G401.6 (cell line): ENCODE measurements at regions not wholly inside any gene's neighbourhood (a gene's known extent, or its start where the extent isn't known, plus 50 kb on each side); places are given as distances from the start of the nearest gene placed in this dataset.

Experiments used
- FAIRE-seq: peaks from 2 replicates; lab custom pipeline; 2012; peaks lifted over from hg19 to GRCh38; lab: Jason Lieb, UNC

DNA sequence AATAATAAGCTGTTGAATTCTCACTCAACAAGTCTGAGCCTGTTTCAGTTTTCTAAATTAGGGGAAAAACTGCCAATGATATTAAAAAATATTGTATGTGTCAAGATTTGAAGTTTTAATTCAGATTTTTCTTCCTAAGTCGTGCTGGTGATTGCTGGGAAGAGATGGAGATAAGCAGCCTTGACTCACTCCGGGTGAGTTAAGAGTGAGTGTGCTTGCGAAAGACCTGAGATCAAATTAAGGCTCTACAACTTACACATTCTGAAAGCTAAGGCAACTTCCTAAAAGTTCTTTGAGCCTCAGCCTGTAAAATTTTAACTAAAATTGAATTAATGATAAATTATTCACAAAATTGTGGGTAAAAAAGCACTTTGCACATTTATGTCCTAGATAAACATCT is 1441.2 kb downstream of the PCDH7 start:
- FAIRE-seq = no peak

GRCh38 chr4:32163125-32163524 is 1443.0 kb downstream of the PCDH7 start:
- no peak for FAIRE-seq

DNA sequence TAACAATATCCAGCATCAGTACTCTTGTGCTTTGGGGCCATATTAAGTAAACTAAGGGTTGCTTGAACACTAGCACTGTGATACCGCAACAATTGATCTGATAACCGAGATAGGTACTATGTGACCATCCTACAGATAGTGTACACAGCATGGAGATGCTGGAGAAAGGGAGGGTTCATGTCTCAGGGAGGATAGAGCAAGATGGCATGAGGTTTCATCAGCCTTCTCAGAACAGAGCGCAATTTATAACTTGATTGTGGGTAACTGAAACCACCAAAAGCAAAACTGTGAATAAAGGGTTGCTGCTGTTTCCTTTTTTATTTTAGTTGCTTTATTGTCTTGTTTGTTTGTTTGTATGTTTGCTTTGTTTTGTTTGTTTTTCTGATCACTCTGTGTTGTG is 1449.7 kb downstream of the PCDH7 start:
- FAIRE-seq = no peak

DNA sequence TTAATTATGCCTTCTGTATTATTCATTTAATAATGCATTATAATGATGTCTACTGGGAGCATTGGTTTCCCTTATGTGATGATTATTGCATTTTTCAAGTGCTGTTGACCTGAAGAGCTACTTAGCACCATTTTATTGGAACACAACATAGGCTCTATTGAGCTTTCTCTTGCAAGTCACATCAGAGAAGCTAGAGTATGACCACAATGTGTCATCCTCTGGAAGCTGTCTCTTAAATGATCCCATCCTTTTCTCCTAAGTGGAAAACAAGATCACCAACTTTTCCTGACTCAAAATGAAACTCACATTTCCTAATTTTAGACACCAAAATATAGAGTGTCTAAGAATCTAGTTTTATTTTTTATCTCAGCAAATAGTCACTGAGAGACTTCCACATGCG is 1451.9 kb downstream of the PCDH7 start:
- FAIRE-seq = no peak

DNA sequence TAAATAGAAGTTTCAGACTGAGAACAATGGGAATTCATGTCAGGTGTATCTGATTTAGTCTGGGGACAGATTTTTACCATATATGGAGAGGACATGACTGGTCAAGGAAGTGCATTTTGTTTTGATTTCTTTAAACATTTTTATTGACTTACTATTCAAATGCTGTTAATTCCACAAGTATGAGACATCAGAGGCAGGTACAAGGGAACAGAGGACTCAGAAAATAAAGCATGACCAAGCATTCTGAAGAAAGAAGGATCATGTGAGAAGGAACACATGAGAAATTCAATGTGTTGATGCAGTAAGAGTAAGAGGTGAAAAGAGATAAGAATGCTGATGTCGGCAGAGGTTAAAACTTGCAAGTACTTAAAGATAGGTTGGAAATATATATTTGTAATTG is 1452.6 kb downstream of the PCDH7 start:
- no peak for FAIRE-seq

GRCh38 chr4:32180086-32180485 is 1459.9 kb downstream of the PCDH7 start:
- FAIRE-seq = no peak

DNA sequence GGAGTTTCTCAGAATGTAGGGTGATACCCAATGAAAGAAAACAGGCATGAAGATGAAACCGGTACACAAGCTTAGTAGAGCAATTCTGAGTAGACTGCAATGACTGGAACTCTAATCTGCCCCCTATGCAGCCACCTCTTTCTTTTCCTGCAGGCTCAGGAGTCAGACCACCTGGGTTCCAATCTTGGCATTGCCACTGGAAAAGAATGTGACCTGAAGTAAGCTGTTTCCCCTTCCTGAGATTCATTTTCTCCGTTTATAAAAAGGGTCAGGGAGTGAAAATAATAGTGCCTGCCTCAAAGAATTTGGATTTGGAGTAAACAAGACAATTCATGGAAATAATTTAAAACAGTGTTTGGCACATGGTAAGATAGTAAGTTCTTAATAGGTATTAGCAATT is 1464.0 kb downstream of the PCDH7 start:
- FAIRE-seq = no peak

- no peak for FAIRE-seq
These were observed 1469.0 kb downstream of the PCDH7 start for GRCh38 chr4:32189130-32189529.

GRCh38 chr4:32189788-32190187 is 1469.6 kb downstream of the PCDH7 start:
- FAIRE-seq = no peak

- FAIRE-seq = no peak
These were observed 1471.8 kb downstream of the PCDH7 start for GRCh38 chr4:32191961-32192360.

GRCh38 chr4:32192363-32192762 is 1472.2 kb downstream of the PCDH7 start:
- FAIRE-seq = no peak

DNA sequence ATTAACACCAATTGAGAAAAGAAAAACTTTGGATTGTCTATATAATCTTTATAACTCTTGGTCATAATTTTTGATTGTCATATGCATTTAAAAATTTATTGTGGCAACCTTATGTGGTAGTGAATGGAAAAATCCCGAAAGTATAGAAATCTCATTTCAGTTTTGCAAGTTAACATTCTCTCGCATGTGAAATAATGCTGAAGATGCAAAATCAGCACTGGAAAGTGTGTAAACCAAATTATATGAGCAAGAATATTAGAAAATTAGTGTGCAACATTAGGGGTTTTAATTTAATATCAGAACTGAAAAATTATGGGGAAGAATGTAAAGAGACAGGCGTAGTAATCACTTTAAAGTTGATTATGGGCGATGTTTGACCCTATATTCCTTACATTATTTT is 1472.8 kb downstream of the PCDH7 start:
- no peak for FAIRE-seq

- FAIRE-seq = no peak
These were observed 1477.0 kb downstream of the PCDH7 start for GRCh38 chr4:32196950-32197688.

DNA sequence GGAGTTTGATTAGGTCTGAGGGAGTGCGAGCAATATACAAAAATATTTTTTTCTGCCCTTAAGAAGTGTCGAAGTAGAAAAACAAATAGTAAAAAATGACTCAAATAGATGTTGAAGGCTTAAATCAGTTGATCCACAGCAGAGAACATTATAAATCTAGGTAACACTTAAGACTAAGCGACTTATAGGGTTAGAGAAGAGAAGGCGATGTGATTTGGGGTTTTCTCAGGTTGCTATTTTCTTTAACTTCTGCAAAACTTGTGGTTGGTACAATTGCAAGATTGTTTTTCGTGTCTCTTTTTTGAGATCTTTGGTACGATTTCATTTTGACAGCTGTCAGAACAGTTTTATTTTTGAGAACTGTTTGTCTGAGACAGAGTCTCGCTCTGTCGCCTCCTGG is 1479.5 kb downstream of the PCDH7 start:
- FAIRE-seq = no peak

- no peak for FAIRE-seq
These were observed 1483.2 kb downstream of the PCDH7 start for GRCh38 chr4:32203340-32203739.

DNA sequence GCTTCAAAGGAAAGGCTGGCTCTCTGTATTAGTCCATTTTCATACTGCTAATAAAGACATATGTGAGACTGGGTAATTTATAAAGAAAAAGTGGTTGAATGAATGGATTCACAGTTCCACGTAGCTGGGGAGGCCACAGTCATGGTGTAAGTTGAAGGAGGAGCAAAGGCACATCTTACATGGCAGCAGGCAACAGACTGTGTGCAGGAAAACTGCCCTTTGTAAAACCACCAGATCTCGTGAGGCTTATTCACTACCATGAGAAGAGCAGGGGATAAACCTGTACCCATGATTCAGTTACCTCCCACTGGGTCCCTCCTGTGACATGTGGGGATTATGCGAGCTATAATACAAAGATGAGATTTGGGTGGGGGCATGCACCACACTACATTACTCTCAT is 1486.6 kb downstream of the PCDH7 start:
- no peak for FAIRE-seq

DNA sequence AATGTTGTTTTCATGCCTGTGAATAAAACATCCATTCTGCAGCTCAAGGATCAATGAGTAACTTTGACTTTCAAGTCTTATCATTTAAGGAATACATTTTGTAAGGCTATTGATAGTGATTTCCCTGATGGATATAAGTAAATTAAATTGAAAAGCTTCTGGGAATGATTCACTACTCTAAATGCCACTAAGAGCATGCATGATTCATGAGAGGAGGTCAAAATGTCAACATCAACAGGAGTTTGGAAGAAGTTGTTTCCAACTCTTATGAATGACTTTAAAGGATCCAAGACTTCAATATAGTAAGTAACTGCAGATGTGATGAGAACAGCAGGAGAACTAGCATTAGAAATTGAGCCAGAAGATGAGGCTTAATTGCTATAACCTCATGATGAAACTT is 1487.3 kb downstream of the PCDH7 start:
- FAIRE-seq = no peak

- no peak for FAIRE-seq
These were observed 1495.1 kb downstream of the PCDH7 start for GRCh38 chr4:32215277-32215676.

GRCh38 chr4:32216502-32216901 is 1496.3 kb downstream of the PCDH7 start:
- no peak for FAIRE-seq

DNA sequence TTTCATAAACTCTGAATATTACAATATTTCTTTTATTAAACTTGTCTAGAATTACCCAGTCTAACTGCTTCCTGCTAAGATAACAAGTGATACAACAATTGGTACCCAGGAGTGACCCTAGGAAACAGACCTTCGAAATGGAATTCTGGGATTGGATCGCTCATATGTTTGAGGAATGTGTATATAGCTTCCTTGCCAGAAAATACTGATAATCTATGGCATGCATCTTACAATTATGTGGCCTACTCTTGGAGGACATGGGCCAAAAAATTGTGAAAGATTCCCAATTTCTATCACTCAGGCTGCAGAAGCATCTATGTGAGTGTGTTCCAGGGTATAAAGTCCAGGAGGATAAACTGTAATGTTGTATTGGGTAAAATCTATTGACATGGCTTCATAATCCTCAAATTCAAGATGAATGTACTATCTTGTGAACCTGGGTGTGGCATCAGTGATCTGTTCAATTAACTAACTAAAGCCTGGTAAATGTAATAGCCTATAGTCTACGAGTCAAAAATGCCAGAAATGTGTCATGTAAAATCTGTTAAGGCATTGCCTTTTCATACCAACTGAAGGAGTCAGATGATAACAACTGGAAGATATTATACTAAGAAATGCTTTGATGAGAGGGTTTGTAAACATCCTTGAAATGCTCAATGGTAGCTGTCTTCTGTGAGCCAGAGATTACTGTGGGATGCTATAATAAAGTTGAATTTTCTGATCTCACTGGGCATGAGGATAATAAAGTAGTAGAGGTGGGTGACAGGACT is 1499.3 kb downstream of the PCDH7 start:
- FAIRE-seq = no peak

DNA sequence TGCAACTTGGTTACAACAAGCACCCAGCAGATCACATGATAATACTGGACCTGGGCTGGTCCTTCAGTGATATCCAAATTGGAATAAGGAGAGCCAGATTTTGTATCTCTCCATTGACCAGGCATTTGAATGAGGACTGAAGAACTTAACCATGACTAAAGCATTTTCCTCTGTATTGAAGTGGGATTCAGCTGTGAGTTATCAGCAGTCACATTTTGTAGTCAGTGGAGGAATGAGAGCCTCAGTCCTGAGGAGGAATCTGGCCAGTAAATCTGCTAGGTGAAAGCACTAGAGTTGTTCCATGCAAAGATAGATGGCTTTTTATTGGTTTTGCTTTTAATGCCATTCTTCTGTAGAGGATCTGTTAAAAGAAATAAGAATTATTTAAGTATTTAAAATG is 1506.0 kb downstream of the PCDH7 start:
- FAIRE-seq = no peak

- no peak for FAIRE-seq
These were observed 1506.6 kb downstream of the PCDH7 start for GRCh38 chr4:32226733-32227132.

DNA sequence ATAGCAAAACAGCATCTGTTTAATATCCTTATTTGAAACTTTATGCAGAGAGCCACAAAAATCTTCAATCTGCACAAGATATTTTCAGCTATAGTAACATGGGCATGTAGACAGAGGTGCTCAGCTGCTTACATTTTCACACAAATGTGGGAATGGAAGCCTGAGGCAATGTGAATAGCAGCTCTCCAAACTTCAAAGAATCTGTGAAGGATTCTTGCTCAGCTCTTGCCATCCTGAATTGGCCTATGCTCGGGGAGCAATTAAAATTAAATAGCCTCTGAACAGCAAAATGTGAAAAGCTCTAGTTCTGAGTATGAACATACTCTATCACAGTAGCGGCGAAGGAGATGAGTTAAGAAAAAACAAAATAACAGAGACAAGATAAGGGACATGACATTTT is 1523.8 kb downstream of the PCDH7 start:
- FAIRE-seq = no peak

DNA sequence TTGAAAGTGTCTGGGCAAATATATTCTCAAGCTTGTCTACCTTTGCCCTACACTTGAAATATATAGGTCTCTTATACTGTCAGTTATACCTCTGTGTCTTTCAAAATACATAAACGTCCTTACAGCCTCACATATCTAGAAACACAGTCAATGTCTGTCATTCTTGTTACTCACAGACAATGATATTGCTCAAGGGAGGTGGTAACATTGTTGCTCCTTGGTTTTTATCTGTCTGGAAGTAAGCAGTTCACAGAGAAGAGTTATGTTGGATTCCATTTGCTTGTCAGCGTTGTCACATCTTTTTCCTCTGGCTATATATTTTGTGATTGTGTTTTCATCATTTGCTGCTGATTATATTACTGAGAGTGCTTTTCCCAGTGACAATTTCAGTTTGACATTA is 1528.9 kb downstream of the PCDH7 start:
- no peak for FAIRE-seq
